PC-9 (cell line): ENCODE measurements at regions not wholly inside any gene's neighbourhood (a gene's known extent, or its start where the extent isn't known, plus 50 kb on each side); places are given as distances from the start of the nearest gene placed in this dataset.

Experiments used
- BruUV-seq: library from RNA; stranded (reverse); fragments of 400-500 nt; replicated peaks from 2 replicates; lab custom pipeline; 2021; lab: Mats Ljungman, UMichigan
- CTCF ChIA-PET: fragments of 300-600 bp; sonication (Branson Sonifier 250); formaldehyde crosslinking; loops from one replicate; lab custom pipeline; 2022; ENCODE audit warnings: antibody characterized with exemption; lab: Charles Lee
- POLR2A ChIA-PET: fragments of 300-600 bp; sonication (Branson Sonifier 250); formaldehyde crosslinking; loops from one replicate; lab custom pipeline; 2022; ENCODE audit warnings: antibody characterized with exemption; ENCODE audit not compliant: unreplicated experiment; lab: Charles Lee
- DNase-seq, 2 experiments: peaks; one replicate each; pipeline versions ENCODE4 v3.0.0 to v3.0.0-alpha.2; 2015 to 2022; ENCODE audit warnings: mixed read lengths in 1 of 2
- H2AFZ ChIP-seq: fragments of 200-600 bp; sonication (generic); 2 replicates; pipeline ENCODE4 v1.8.1; 2017; ENCODE audit warnings: antibody characterized with exemption
- H3F3A ChIP-seq: fragments of 200-600 bp; sonication (generic); 2 replicates; pipeline ENCODE4 v1.8.1; 2017; ENCODE audit warnings: antibody characterized with exemption, mild to moderate bottlenecking, low read depth; ENCODE audit not compliant: insufficient read depth
- H3K27ac ChIP-seq: fragments of 200-600 bp; sonication (generic); 2 replicates; pipeline ENCODE4 v1.6.1; 2016; ENCODE audit warnings: mixed run types
- H3K27me3 ChIP-seq: fragments of 200-600 bp; sonication (generic); 2 replicates; pipeline ENCODE4 v1.6.1; 2016; ENCODE audit warnings: low read depth, mixed run types; ENCODE audit not compliant: insufficient read depth
- H3K36me3 ChIP-seq: fragments of 200-600 bp; sonication (generic); 2 replicates; pipeline ENCODE4 v1.6.1; 2016; ENCODE audit warnings: low read depth, mixed run types
- H3K4me1 ChIP-seq: fragments of 200-600 bp; sonication (generic); replicated peaks from 2 replicates; pipeline ENCODE4 v1.6.1; 2016; ENCODE audit warnings: mixed run types; ENCODE audit not compliant: insufficient read depth
- H3K4me2 ChIP-seq: fragments of 200-600 bp; sonication (generic); 2 replicates; pipeline ENCODE4 v1.6.1; 2017; ENCODE audit warnings: mixed run types
- H3K4me3 ChIP-seq: fragments of 200-600 bp; sonication (generic); 2 replicates; pipeline ENCODE4 v1.6.1; 2016; ENCODE audit warnings: mixed run types
- H3K79me2 ChIP-seq: fragments of 200-600 bp; sonication (generic); 2 replicates; pipeline ENCODE4 v1.6.1; 2017; ENCODE audit warnings: low read depth, mixed run types
- H3K9me2 ChIP-seq: fragments of 200-600 bp; sonication (generic); 2 replicates; pipeline ENCODE4 v1.8.1; 2017; ENCODE audit warnings: mild to moderate bottlenecking; ENCODE audit not compliant: insufficient read depth
- H3K9me3 ChIP-seq: fragments of 200-600 bp; sonication (generic); 2 replicates; pipeline ENCODE4 v1.8.1; 2016; ENCODE audit warnings: low read depth; ENCODE audit not compliant: insufficient read depth
- H4K20me1 ChIP-seq: fragments of 200-600 bp; sonication (generic); 2 replicates; pipeline ENCODE4 v1.8.1; 2017; ENCODE audit not compliant: insufficient read depth
- EZH2 ChIP-seq: fragments of 200-600 bp; sonication (generic); IDR thresholded peaks from 2 replicates; pipeline ENCODE4 v1.8.0; 2017; ENCODE audit warnings: antibody characterized with exemption, low read depth
- intact Hi-C: fragments of 100-400 bp; cut with micrococcal nuclease; formaldehyde crosslinking; loops from one replicate; pipeline ENCODE4 v1.10.0; 2022; ENCODE audit not compliant: unreplicated experiment
- TF ChIP-seq, protein P1 (sequence below): fragments of 200-600 bp; sonication (generic); conservative IDR thresholded peaks from 2 replicates; pipeline ENCODE4 v1.6.1; 2017; ENCODE audit warnings: mixed run types, antibody characterized with exemption, mild to moderate bottlenecking, moderate library complexity

- ChIA-PET CTCF (no interaction called here), POLR2A (no interaction called here)
- no peak overlapping the region for H3K4me2 ChIP-seq
- H3K27me3 ChIP-seq = no peaks in the 10 kb centered on the region
- no peak overlapping the region for H2AFZ ChIP-seq
- H3K9me2 ChIP-seq = no peaks in the 10 kb centered on the region
- H3K4me3 ChIP-seq = no peak overlapping the region
- TF ChIP-seq, protein P1, sequence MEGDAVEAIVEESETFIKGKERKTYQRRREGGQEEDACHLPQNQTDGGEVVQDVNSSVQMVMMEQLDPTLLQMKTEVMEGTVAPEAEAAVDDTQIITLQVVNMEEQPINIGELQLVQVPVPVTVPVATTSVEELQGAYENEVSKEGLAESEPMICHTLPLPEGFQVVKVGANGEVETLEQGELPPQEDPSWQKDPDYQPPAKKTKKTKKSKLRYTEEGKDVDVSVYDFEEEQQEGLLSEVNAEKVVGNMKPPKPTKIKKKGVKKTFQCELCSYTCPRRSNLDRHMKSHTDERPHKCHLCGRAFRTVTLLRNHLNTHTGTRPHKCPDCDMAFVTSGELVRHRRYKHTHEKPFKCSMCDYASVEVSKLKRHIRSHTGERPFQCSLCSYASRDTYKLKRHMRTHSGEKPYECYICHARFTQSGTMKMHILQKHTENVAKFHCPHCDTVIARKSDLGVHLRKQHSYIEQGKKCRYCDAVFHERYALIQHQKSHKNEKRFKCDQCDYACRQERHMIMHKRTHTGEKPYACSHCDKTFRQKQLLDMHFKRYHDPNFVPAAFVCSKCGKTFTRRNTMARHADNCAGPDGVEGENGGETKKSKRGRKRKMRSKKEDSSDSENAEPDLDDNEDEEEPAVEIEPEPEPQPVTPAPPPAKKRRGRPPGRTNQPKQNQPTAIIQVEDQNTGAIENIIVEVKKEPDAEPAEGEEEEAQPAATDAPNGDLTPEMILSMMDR = no peak
- no peak for TF ChIP-seq EZH2
- H3K79me2 ChIP-seq = no peaks in the 10 kb centered on the region
- H3F3A ChIP-seq = no peaks in the 10 kb centered on the region
- no peaks in the 10 kb centered on the region for H3K36me3 ChIP-seq
- H3K4me1 ChIP-seq = no peaks in the 10 kb centered on the region
- DNase-seq = no peak
- H3K27ac ChIP-seq = no peak overlapping the region
- H4K20me1 ChIP-seq = no peaks in the 10 kb centered on the region
- H3K9me3 ChIP-seq = no peaks in the 10 kb centered on the region
- no TSS peak for BruUV-seq
- intact Hi-C loops = no loop called here
These were observed 350.7 kb downstream of the NSUN3 start for GRCh38 chr3:94413336-94414108.

- no peaks in the 10 kb centered on the region for H3F3A ChIP-seq
- H3K79me2 ChIP-seq = no peaks in the 10 kb centered on the region
- H3K27ac ChIP-seq = no peak overlapping the region
- no peaks in the 10 kb centered on the region for H3K9me3 ChIP-seq
- H3K9me2 ChIP-seq = no peaks in the 10 kb centered on the region
- TF ChIP-seq EZH2 = no peak
- TF ChIP-seq, protein P1 = no peak
- no peak overlapping the region for H3K4me3 ChIP-seq
- ChIA-PET POLR2A (no interaction called here), CTCF (no interaction called here)
- no peak for DNase-seq
- no peak overlapping the region for H3K4me2 ChIP-seq
- BruUV-seq = no TSS peak
- no peaks in the 10 kb centered on the region for H4K20me1 ChIP-seq
- intact Hi-C loops = no loop called here
- no peaks in the 10 kb centered on the region for H3K4me1 ChIP-seq
- no peaks in the 10 kb centered on the region for H3K27me3 ChIP-seq
- H3K36me3 ChIP-seq = no peaks in the 10 kb centered on the region
- no peak overlapping the region for H2AFZ ChIP-seq
These were observed 351.6 kb downstream of the NSUN3 start for GRCh38 chr3:94414418-94414817.

DNA sequence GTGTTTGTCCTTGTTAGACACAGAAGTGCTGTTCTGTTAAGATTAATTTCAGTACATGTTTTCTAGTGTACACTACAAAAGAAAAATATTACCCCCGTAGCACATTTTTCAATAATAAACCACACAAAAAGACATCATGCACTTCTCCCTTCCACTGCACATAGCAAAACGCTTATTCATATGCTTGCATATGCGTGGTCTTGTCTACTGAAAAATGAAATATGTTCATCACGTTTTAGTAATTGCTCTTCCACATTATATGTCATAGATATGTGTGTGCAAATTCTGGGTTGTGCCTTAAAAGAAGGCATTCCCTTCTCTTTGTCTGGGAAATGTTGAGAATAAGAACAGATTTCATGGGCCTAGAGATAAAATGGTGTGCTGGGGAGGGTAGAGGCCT lies 353.9 kb downstream of the NSUN3 start:
- no peak overlapping the region for H3K4me2 ChIP-seq
- TF ChIP-seq, protein P1 = no peak
- TF ChIP-seq EZH2 = no peak
- H3K27ac ChIP-seq = no peak overlapping the region
- no peaks in the 10 kb centered on the region for H3K9me2 ChIP-seq
- H2AFZ ChIP-seq = no peak overlapping the region
- no TSS peak for BruUV-seq
- no peaks in the 10 kb centered on the region for H3K9me3 ChIP-seq
- no peaks in the 10 kb centered on the region for H3K27me3 ChIP-seq
- CTCF ChIA-PET = no interaction called here
- H3K79me2 ChIP-seq = no peaks in the 10 kb centered on the region
- no peaks in the 10 kb centered on the region for H4K20me1 ChIP-seq
- POLR2A ChIA-PET = no interaction called here
- H3F3A ChIP-seq = no peaks in the 10 kb centered on the region
- no peaks in the 10 kb centered on the region for H3K4me1 ChIP-seq
- no peak for DNase-seq
- H3K4me3 ChIP-seq = no peak overlapping the region
- intact Hi-C loops = no loop called here
- H3K36me3 ChIP-seq = no peaks in the 10 kb centered on the region
